ENCODE measurements at regions not wholly inside any gene's neighbourhood (a gene's known extent, or its start where the extent isn't known, plus 50 kb on each side); places are given as distances from the start of the nearest gene placed in this dataset.

GRCh38 chr18:71598374-71598773 lies 945.8 kb downstream of the CBLN2 start:
- TF ChIP-seq GATA2 (IDR thresholded peaks at IDR 0.05; ENCODE audit: low read depth, low read length) (no peak), GATA3 (IDR thresholded peaks at IDR 0.05; ENCODE audit: low read depth, low read length) (no peak)
